GM13976 (cell line): ENCODE measurements at regions not wholly inside any gene's neighbourhood (a gene's known extent, or its start where the extent isn't known, plus 50 kb on each side); places are given as distances from the start of the nearest gene placed in this dataset.

ENCODE experiments used
- DNase-seq: peaks from one replicate; pipeline ENCODE4 v3.0.0; 2012; ENCODE audit warnings: low spot score
- in situ Hi-C: fragments of 300-500 bp; cut with MboI; formaldehyde crosslinking; loops from one replicate; pipeline ENCODE4 v1.12.0; 2022; ENCODE audit warnings: low sequenced_read_pairs, mixed read lengths, inconsistent platforms; ENCODE audit not compliant: unreplicated experiment
- TF ChIP-seq, protein P1 (sequence below): IDR thresholded peaks from 2 replicates; pipeline ENCODE4 v1.5.1; 2012; ENCODE audit warnings: borderline replicate concordance, mild to moderate bottlenecking; ENCODE audit not compliant: insufficient read depth; ENCODE audit errors: extremely low read depth, missing control alignments, control extremely low read depth

DNA sequence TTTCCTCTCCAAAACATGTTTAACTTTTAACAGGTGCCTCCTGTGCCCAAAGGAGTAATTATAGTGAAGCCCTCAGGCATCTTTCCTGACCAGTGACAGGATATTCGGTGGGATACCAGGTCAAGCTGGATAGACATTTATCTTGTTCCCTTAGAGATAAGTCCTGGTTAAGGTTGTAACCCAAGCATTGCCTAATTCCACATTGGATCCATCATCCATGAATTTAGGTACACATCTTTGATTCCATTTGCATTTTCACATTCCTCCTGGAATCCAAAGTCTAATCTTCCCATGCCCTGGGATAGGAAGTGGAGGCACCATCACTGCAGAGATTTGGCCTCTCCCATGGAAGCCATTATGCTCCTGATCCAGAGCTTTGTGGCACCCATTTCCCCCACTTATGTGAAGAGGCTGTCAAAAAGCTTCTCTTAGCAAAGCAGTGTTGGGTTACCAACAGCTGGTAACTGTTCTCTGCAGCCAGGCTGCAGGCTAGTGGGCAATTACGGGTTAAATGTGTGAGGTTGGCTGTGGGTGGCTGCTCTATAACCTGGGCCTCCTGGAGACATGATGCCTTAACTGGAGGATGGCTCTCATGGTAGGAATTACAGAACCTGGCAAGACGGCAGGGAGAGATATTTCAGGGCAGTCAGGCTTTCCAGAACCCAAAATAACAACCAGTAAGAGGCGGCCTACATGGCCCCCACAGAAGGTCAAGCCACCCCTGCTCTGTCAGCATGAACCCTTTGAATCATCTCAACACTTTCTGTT lies 96.9 kb upstream of the VGLL2 start:
- in situ Hi-C loops: no loop called here
- DNase-seq: no peak
- TF ChIP-seq, protein P1, sequence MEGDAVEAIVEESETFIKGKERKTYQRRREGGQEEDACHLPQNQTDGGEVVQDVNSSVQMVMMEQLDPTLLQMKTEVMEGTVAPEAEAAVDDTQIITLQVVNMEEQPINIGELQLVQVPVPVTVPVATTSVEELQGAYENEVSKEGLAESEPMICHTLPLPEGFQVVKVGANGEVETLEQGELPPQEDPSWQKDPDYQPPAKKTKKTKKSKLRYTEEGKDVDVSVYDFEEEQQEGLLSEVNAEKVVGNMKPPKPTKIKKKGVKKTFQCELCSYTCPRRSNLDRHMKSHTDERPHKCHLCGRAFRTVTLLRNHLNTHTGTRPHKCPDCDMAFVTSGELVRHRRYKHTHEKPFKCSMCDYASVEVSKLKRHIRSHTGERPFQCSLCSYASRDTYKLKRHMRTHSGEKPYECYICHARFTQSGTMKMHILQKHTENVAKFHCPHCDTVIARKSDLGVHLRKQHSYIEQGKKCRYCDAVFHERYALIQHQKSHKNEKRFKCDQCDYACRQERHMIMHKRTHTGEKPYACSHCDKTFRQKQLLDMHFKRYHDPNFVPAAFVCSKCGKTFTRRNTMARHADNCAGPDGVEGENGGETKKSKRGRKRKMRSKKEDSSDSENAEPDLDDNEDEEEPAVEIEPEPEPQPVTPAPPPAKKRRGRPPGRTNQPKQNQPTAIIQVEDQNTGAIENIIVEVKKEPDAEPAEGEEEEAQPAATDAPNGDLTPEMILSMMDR: no peak

DNA sequence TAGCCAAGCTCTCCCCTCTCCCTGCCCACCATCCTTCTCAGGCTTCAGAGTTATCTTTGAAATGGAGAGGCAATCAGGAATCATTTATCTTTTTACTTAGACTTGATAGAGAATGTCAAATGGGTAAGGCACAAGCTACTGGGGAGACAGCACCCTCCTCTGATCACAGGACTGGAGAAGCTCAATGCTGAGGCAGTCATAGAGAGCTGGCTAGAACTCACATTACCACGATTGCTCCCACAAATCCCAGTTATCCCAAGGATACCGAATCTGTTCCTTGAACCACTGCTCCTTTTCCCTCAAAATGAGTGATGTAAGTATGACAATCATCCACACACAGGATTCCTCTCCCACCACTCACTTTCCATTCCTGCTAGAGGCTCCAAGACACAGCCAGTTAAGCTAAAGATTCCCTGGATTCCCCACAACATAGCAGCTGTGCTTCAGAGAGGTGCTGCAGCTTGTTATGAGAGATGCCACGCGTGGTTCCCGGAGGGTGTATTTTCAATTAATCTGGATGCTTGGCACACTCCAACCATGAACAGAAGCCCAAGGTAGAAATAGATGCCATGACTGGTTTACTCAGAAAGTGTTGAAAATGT lies 96.2 kb upstream of the VGLL2 start:
- in situ Hi-C loops: no loop called here
- DNase-seq: no peak
- TF ChIP-seq, protein P1: no peak

DNA sequence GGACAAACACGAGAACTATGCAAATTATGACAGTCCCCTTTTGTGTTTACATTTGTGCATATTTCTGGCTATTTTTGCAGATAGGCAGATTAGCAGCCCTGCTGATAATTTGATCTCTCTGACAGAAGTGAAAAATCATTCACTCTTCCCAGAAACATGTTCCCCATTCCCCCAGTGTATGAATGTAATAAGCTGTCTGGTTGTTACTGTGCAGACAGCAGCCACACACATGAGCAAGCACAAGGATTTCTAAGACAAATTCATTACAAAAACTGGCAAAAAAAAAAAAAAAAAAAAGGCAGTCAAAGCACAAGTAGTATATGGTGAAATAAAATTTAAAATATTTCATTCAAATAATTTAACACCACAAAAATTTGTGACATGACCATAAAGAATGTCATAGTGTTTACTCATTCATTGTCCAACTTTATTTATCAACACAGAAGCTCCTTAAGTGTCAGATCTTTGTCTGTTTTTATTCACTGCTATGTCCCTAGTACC lies 95.5 kb upstream of the VGLL2 start:
- no peak for DNase-seq

DNA sequence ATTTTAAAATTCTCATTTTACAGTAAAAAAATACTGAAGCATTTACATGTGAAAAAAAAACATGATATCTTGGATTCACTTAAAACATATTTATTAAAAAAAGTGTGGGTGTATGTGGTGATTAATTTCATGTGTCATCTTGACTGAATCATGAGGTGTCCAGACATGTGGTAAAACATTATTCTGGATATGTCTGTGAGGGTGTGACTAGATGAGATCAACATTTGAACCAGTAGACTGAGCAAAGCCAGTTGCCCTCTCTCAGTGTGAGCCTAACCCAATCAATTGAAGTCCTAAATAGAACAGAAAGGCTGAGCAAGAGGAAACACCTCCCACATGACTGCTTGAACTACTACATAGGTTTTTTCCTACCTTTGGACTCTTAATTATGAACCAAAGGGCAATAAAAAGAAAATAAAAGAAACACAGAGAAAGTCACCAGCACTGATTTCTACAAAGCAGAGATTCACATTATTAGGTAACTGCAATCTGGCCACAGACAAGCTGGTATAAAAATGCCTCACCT lies 90.5 kb upstream of the VGLL2 start:
- no peak for DNase-seq
- TF ChIP-seq, protein P1: no peak
- in situ Hi-C loops: no loop called here

More for the DNA sequence above, 95.5 kb upstream of the VGLL2 start:
- TF ChIP-seq, protein P1: no peak
- in situ Hi-C loops: no loop called here

DNA sequence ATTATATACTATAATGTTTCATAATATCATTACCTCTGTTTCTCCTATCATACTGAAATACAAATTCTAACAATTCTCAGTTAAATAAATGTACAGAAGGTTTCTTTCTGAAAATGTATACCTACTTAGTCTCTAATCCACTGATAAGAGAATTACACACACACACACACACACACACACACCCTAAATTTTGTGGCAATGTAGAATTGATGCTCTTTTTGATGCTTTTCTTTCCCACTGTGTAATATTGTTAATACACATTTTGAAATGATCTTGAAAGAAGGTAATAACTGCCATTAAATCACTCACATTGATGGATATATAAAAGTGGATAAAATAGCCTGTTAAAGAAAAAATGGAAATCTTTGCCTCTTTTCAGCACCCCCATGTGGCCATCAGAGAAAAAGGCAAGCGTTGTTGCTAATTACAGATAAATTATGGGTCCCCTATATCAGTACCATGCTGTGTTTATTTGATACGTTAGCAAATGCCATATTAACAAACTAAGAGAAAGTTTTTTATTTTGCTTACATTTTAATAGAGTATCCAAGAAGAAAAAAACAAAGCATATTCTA lies 76.6 kb upstream of the VGLL2 start:
- no peak for DNase-seq
- TF ChIP-seq, protein P1: no peak
- in situ Hi-C loops: no loop called here

DNA sequence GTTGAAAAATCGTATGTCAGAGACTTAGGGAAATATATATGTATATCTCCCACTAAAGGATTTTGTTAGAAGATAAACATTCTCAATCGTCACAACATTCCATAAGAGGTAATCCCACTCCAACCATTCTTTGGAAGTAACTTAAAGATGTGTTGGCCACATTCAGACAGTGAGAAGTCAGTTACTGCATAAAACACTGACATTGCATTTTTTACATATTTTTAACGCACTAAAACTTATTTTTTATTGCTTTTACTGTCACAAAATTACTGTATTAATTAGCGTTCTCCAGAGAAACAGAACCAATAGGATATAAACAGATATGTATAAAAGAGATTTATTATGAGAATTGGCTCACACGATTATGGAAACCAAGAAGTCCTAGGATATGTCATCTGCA lies 74.3 kb upstream of the VGLL2 start:
- TF ChIP-seq, protein P1: no peak
- in situ Hi-C loops: no loop called here
- DNase-seq: no peak
